Activated naive CD4-positive, alpha-beta T cell treated with anti-CD3 and anti-CD28 coated beads, Interleukin-2, amount 10 ng/mL, durations not matched to agents 7 days and 5 days (primary cell): ENCODE measurements at regions not wholly inside any gene's neighbourhood (a gene's known extent, or its start where the extent isn't known, plus 50 kb on each side); places are given as distances from the start of the nearest gene placed in this dataset.

Source experiments
- CTCF ChIA-PET: fragments of 350-600 bp; sonication (Branson Sonifier 250); formaldehyde crosslinking; loops from one replicate; lab custom pipeline; 2021; ENCODE audit warnings: antibody characterized with exemption; lab: Charles Lee
- DNase-seq: peaks from one replicate; pipeline ENCODE4 v3.0.0-alpha.2; 2020
- H3K27ac Mint-ChIP-seq: one replicate; pipeline ENCODE4 v1.8.0; 2021; ENCODE audit warnings: mild to moderate bottlenecking, moderate library complexity, mixed read lengths
- H3K27me3 Mint-ChIP-seq: one replicate; pipeline ENCODE4 v1.8.0; 2021; ENCODE audit warnings: mild to moderate bottlenecking, mixed read lengths
- H3K36me3 Mint-ChIP-seq: one replicate; pipeline ENCODE4 v1.8.0; 2021; ENCODE audit warnings: mixed read lengths
- H3K4me1 Mint-ChIP-seq: one replicate; pipeline ENCODE4 v1.8.0; 2021; ENCODE audit warnings: mixed read lengths
- H3K4me3 Mint-ChIP-seq: one replicate; pipeline ENCODE4 v1.8.0; 2021; ENCODE audit warnings: mild to moderate bottlenecking, moderate library complexity, mixed read lengths
- H3K9me3 Mint-ChIP-seq: one replicate; pipeline ENCODE4 v1.8.0; 2021; ENCODE audit warnings: mixed read lengths

- CTCF ChIA-PET: no interaction called here
- Mint-ChIP-seq H3K27ac (no peak overlapping the region), H3K27me3 (no peaks in the 10 kb centered on the region), H3K4me3 (no peak overlapping the region), H3K9me3 (no peaks in the 10 kb centered on the region), H3K36me3 (no peaks in the 10 kb centered on the region), H3K4me1 (no peaks in the 10 kb centered on the region)
- no peak for DNase-seq
Measured at GRCh38 chr9:120161776-120162175, 418.2 kb downstream of the CDK5RAP2 start.

- no peaks in the 10 kb centered on the region for H3K4me1 Mint-ChIP-seq
- H3K27ac Mint-ChIP-seq: no peak overlapping the region
- CTCF ChIA-PET: no interaction called here
- DNase-seq: no peak
- H3K4me3 Mint-ChIP-seq: no peak overlapping the region
- H3K9me3 Mint-ChIP-seq: no peaks in the 10 kb centered on the region
- no peaks in the 10 kb centered on the region for H3K36me3 Mint-ChIP-seq
- H3K27me3 Mint-ChIP-seq: no peaks in the 10 kb centered on the region
Measured at GRCh38 chr9:120158221-120158620, 421.7 kb downstream of the CDK5RAP2 start.

GRCh38 chr9:120156376-120156775 is 423.6 kb downstream of the CDK5RAP2 start:
- no peak overlapping the region for H3K27ac Mint-ChIP-seq
- H3K36me3 Mint-ChIP-seq: no peaks in the 10 kb centered on the region
- no peak for DNase-seq
- H3K4me3 Mint-ChIP-seq: no peak overlapping the region
- H3K9me3 Mint-ChIP-seq: no peaks in the 10 kb centered on the region
- no peaks in the 10 kb centered on the region for H3K27me3 Mint-ChIP-seq
- no peaks in the 10 kb centered on the region for H3K4me1 Mint-ChIP-seq
- CTCF ChIA-PET: no interaction called here

GRCh38 chr9:120153258-120153657 is 426.7 kb downstream of the CDK5RAP2 start:
- no peak overlapping the region for H3K27ac Mint-ChIP-seq
- CTCF ChIA-PET: no interaction called here
- DNase-seq: no peak
- H3K4me1 Mint-ChIP-seq: no peaks in the 10 kb centered on the region
- H3K27me3 Mint-ChIP-seq: no peaks in the 10 kb centered on the region
- H3K9me3 Mint-ChIP-seq: no peaks in the 10 kb centered on the region
- H3K4me3 Mint-ChIP-seq: no peak overlapping the region
- no peaks in the 10 kb centered on the region for H3K36me3 Mint-ChIP-seq

DNA sequence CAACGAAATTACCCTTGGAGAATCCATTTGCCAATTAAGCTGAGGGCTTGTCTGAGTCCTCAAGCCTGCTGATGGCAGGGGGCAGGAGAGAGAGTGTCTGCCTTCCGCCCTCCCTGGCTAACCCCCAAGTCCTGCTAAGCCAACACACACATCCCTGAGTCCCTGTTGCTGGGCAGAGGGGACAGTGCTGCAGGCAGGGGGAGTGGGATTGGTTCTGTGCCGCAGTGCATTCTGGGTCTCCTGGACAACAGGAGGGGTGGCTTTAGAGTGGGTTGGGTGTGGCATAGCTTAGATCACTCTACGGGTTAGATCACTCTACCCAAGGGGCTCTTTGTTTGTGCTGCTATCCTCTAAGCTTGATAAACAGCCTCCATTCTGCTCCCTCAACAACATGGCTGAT is 427.7 kb downstream of the CDK5RAP2 start:
- no peak for DNase-seq
- CTCF ChIA-PET: interaction anchor here (0.6 kb wide), 1 partner anchor 863 kb away, joined by 3 read pairs; no protein-coding TSS in a partner anchor
- no peaks in the 10 kb centered on the region for H3K27me3 Mint-ChIP-seq
- no peaks in the 10 kb centered on the region for H3K4me1 Mint-ChIP-seq
- no peak overlapping the region for H3K4me3 Mint-ChIP-seq
- no peaks in the 10 kb centered on the region for H3K9me3 Mint-ChIP-seq
- no peaks in the 10 kb centered on the region for H3K36me3 Mint-ChIP-seq
- H3K27ac Mint-ChIP-seq: no peak overlapping the region

DNA sequence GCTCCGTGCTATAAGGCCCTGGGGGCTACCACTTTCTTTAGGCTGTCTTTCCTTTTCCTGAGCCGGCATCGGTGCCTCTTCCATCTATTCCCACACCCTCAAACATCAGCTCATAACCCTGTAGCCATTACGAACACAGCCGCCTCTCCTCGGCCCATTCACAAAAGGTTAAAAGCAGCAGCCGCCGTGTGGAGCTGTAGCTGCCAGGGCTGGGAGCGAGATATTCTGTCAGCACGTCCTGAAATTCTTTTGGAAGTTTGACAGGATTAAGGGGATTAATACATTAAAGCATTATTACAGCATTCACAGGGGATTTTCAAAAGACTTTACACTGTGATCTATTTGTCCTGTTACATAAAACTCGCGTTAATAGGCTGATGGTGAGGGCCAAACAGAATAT is 428.2 kb downstream of the CDK5RAP2 start:
- CTCF ChIA-PET: interaction anchor here (0.6 kb wide), 1 partner anchor 863 kb away, joined by 3 read pairs; no protein-coding TSS in a partner anchor
- Mint-ChIP-seq H3K27me3 (no peaks in the 10 kb centered on the region), H3K4me3 (no peak overlapping the region), H3K4me1 (no peaks in the 10 kb centered on the region), H3K9me3 (no peaks in the 10 kb centered on the region), H3K27ac (no peak overlapping the region), H3K36me3 (no peaks in the 10 kb centered on the region)
- DNase-seq: no peak

- H3K4me3 Mint-ChIP-seq: no peak overlapping the region
- H3K4me1 Mint-ChIP-seq: no peaks in the 10 kb centered on the region
- DNase-seq: no peak
- H3K9me3 Mint-ChIP-seq: no peaks in the 10 kb centered on the region
- no peak overlapping the region for H3K27ac Mint-ChIP-seq
- no peaks in the 10 kb centered on the region for H3K27me3 Mint-ChIP-seq
- CTCF ChIA-PET: no interaction called here
- no peaks in the 10 kb centered on the region for H3K36me3 Mint-ChIP-seq
Measured at GRCh38 chr9:120151149-120151548, 428.8 kb downstream of the CDK5RAP2 start.

DNA sequence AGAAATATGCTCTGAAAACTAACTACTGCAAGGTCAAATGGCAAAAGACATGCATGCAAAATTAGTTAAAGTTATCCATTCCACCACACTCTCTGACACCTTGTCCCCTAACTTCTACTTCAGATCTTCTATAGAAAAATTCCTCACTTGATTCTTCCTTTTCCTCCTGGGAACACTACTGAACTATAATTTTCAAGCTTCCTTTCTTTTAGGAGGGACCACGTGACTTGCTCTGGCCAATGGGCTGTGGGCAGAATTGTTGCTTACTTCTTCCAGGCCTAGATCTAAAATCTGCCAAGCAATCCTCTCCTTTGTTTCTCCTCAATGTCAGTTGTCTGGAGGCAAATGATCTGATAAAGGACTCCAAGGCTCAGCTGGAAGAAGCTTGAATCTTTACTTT is 441.0 kb downstream of the CDK5RAP2 start:
- no peak for DNase-seq
- no peak overlapping the region for H3K27ac Mint-ChIP-seq

DNA sequence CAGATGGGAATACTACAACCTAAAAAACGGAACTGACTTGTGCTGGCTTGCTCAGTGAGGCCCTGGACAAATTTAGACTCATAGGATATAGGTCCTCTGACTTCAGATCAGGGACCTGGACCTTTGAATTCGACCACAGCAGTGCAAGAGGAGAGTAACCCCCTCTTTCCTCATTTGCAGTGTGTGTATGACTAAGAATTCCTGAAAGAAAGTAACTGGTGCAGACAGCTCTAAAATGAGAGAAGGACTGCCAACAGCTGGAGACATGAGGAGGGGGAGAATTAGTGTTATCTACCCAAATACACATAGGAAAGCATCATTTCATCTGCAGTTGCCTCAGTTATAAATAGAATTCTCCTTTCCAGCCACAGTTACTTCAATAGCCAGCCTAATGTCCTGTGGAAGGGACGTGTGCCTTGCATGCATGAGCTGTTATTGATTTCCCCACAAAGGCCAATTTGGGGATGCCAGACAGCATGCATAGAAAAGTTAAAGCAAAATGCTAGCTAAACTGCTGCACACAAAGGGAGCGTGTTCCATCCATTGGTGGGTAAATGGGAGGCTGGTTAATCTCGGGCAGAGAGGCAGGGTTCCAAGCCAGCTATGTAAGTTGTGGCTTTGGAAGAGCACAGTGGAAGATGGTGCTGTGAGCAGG is 442.7 kb downstream of the CDK5RAP2 start:
- no peaks in the 10 kb centered on the region for H3K36me3 Mint-ChIP-seq
- no peak overlapping the region for H3K4me3 Mint-ChIP-seq
- H3K4me1 Mint-ChIP-seq: no peaks in the 10 kb centered on the region
- DNase-seq: no peak
- CTCF ChIA-PET: interaction anchor here (0.6 kb wide), 1 partner anchor 103 kb away, joined by 4 read pairs; no protein-coding TSS in a partner anchor
- peaks cover 5% of the 10 kb centered on the region for H3K9me3 Mint-ChIP-seq
- H3K27me3 Mint-ChIP-seq: no peaks in the 10 kb centered on the region
- H3K27ac Mint-ChIP-seq: no peak overlapping the region

More for the DNA sequence above, 441.0 kb downstream of the CDK5RAP2 start:
- Mint-ChIP-seq H3K36me3 (no peaks in the 10 kb centered on the region), H3K4me1 (no peaks in the 10 kb centered on the region), H3K27me3 (no peaks in the 10 kb centered on the region), H3K9me3 (peaks cover 5% of the 10 kb centered on the region), H3K4me3 (no peak overlapping the region)
- CTCF ChIA-PET: no interaction called here

DNA sequence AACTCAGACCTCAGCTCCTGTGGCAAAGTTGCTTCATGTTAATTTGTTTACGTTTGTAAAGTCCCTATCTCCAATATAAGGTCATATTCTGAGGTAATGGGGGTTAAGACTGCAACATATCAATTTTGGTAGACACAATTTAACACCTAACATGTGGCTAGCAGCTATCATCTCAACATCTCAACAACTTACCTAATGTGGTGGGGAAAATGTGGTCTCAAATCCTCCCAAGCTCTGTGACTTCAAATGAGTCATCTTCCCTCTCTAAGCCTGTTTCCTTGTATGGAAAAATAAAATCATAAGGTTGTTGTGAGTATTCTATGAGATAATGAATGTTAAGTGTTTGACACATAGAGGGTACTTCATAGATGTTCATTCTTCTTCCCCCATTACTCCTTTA is 443.3 kb downstream of the CDK5RAP2 start:
- Mint-ChIP-seq H3K36me3 (no peaks in the 10 kb centered on the region), H3K27ac (no peak overlapping the region), H3K27me3 (no peaks in the 10 kb centered on the region), H3K9me3 (peaks cover 5% of the 10 kb centered on the region), H3K4me3 (no peak overlapping the region), H3K4me1 (no peaks in the 10 kb centered on the region)
- DNase-seq: no peak
- CTCF ChIA-PET: no interaction called here

GRCh38 chr9:120117081-120117480 is 462.9 kb downstream of the CDK5RAP2 start:
- no peak for DNase-seq
- H3K4me3 Mint-ChIP-seq: no peak overlapping the region
- H3K27me3 Mint-ChIP-seq: no peaks in the 10 kb centered on the region
- no peak overlapping the region for H3K27ac Mint-ChIP-seq
- CTCF ChIA-PET: no interaction called here
- no peaks in the 10 kb centered on the region for H3K36me3 Mint-ChIP-seq
- H3K9me3 Mint-ChIP-seq: no peaks in the 10 kb centered on the region
- no peaks in the 10 kb centered on the region for H3K4me1 Mint-ChIP-seq

DNA sequence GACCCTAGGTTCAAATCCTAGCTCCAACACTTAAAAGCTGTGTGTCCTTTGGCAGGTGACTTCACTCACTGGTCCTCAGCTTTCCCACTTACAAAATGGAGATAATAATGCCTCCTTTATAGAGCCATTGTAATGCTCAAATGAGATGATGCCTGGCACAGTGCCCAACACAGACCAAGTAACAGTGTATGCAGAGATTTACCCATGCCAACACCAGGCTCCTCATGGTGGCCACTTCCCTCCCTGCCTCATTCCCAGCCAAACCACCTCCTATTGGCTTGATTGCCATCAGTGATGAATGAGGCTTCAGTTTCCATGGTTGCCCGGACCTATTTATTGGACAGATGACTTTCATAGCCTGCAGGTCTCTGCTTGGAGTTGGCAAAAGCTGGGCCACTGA is 469.4 kb downstream of the CDK5RAP2 start:
- Mint-ChIP-seq H3K36me3 (no peaks in the 10 kb centered on the region), H3K27ac (no peak overlapping the region), H3K4me1 (no peaks in the 10 kb centered on the region), H3K9me3 (no peaks in the 10 kb centered on the region), H3K4me3 (no peak overlapping the region), H3K27me3 (no peaks in the 10 kb centered on the region)
- CTCF ChIA-PET: no interaction called here
- DNase-seq: no peak

- Mint-ChIP-seq H3K9me3 (no peaks in the 10 kb centered on the region), H3K36me3 (no peaks in the 10 kb centered on the region), H3K27ac (no peak overlapping the region), H3K27me3 (no peaks in the 10 kb centered on the region), H3K4me1 (no peaks in the 10 kb centered on the region), H3K4me3 (no peak overlapping the region)
- CTCF ChIA-PET: no interaction called here
- no peak for DNase-seq
Measured at GRCh38 chr9:120109242-120109641, 470.7 kb downstream of the CDK5RAP2 start.

GRCh38 chr9:120107138-120107537 is 472.8 kb downstream of the CDK5RAP2 start:
- Mint-ChIP-seq H3K27me3 (no peaks in the 10 kb centered on the region), H3K27ac (no peak overlapping the region), H3K9me3 (no peaks in the 10 kb centered on the region), H3K4me1 (no peaks in the 10 kb centered on the region), H3K36me3 (no peaks in the 10 kb centered on the region), H3K4me3 (no peak overlapping the region)
- CTCF ChIA-PET: no interaction called here
- no peak for DNase-seq

- Mint-ChIP-seq H3K9me3 (peaks cover 1% of the 10 kb centered on the region), H3K4me3 (no peak overlapping the region), H3K4me1 (no peaks in the 10 kb centered on the region), H3K27ac (no peak overlapping the region), H3K27me3 (no peaks in the 10 kb centered on the region), H3K36me3 (no peaks in the 10 kb centered on the region)
- DNase-seq: no peak
- CTCF ChIA-PET: no interaction called here
Measured at GRCh38 chr9:120104771-120105170, 475.2 kb downstream of the CDK5RAP2 start.
